ENCODE measurements at regions not wholly inside any gene's neighbourhood (a gene's known extent, or its start where the extent isn't known, plus 50 kb on each side); places are given as distances from the start of the nearest gene placed in this dataset.
A peak's percentile ranks its signal among the peaks of the same experiment; 100 is the strongest.
"Not testable (repeated sequence)": the region's sequence is repeated elsewhere in the genome, so short reads cannot be mapped to it uniquely, and the experiment has no call there.

DNA sequence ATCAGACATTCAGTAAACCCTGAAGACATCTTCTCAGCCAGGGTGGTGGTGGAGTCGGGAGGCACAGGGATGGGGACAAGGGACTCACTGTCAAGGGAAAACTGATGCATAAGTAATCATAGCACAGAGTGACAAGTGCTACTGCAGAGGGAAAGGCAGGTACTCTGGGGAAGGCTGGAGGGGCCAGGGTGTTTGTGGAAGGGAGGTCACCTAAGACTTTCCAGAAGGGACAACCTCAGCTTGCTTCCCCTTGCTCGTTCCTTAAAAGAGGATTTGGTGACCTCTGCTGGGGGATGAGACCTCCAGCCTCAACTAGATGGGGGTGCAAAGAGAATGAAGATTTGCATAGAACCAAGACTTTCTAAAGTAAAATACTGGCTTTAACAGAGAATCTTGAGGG lies 99.5 kb downstream of the SLC4A3 start:
- DNase-seq (ENCODE audit: low spot score) = no peak

- DNase-seq (ENCODE audit: low spot score) = no peak
Observed at GRCh38 chr2:219727771-219728429, 100.5 kb downstream of the SLC4A3 start.

DNA sequence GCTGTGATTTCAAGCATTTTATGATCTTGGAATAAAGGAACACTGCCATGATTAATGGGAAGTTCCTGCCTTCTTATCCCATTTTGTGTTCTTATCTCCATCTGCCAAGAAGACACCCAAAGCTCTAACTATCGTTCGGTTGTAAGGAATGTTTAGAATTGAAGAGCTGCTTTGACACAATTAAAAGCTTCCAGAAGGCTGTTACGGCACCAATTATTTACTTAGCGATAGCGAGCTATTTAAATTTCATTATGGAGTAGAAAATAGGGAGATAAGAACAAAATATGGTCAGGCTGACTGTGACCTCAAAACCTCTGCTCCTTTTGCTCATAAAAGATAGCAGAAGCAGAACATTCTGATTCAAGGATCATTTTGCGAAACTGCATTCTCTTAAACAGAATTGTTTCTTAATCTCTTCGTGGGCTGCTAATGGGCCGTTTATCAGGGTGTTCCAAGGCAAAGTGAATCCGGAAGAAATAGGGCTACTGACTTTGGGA lies 101.6 kb downstream of the SLC4A3 start:
- no peak for DNase-seq (ENCODE audit: low spot score)

DNA sequence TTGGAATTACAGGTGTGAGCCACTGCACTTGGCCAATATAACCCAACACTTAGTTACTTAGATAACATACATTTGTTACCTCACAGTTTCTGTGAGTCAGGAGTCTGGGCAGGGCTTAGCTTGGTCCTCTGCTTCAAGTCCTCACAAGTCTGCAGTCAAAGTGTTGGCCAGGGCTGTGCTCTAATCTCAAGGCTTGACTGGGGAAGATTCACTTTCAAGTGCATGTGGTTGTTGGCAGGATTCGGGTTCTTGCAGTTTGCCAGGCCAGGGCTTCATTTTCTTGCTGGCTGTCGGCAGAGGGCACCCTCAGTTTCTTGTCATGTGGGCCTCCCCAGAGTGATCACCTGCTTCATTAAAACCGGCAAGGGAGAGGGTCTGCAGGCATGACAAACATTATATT lies 103.7 kb downstream of the SLC4A3 start:
- no peak for DNase-seq (ENCODE audit: low spot score)

DNA sequence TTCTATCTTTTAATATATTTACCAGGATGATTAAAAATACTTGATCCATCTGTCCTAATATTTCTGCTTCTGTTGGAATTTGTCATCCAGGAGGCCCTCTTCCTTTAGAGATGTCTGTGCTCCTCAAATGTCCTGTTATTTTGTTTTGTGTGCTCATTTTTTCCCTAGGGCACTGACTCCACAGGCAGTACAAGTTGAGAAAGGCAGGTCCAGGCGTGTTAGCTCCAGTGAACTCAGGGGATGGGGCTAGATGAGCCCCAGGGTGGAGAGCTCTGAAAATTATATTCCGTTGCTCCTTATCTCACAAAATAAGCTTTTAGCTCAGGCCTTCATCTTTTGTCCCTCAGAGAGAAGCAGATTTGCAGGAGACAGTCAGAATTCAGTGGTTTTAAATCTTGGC lies 105.7 kb downstream of the SLC4A3 start:
- DNase-seq (ENCODE audit: low spot score) = no peak

DNA sequence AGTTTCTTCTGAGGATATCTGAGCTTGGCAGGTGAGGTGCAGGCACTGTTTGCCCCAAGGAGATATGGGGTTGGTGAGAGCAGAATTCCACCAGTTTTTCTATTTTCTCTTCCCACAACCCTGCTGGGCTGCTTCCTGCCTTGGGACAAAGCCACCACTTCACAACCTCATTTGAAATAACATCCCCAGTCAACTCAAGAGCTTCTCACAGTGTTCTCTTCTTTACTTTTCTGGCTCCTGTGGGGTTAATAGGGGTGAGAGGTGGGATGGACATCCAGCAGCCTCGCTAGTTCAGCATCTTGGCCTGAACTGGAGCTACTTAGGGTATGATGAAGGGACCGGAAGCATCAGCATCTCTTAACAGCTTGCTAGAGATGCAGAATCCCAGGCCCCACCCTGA lies 106.3 kb downstream of the SLC4A3 start:
- DNase-seq (ENCODE audit: low spot score) = no peak

DNA sequence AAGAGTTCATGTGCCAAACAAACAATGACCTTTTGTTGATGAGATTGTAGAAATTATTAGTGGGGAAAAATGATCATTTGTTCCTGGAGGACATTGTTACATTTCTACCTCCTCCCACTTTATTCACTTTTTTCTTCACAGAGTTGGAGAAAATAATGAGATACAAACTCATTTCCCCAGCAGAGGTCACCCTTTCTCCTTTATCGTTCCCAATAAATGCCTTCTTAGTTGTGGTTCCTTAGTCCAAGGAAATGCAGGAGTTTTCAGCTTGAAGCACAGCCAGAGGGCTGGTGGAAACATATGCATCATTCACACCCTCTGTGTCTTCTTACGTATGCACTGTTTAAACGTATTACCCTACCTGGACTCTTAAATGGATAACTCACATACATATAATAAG lies 108.8 kb downstream of the SLC4A3 start:
- DNase-seq (ENCODE audit: low spot score) = peak; percentile 65

DNA sequence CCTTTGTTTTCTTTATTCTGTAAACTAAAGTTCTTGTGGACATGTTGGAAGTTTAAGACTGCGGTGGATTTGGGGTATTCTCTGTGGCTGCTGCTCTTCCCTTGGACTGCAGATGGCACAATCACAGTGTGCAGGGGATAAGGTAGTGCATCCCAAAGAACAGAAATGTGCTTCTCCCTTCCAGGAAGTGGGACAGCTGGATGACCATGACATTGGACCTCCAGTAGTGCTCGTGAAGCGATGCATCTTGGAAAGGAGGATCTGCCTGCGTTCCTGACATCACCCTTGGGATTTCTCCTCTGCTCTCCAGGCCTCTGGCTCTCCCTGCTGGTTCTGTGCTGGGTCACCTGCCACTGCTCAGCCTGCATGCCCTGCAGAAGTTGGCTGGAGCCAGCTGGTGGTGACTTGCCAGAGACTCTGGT lies 109.9 kb downstream of the SLC4A3 start:
- DNase-seq (ENCODE audit: low spot score) = peak; percentile 27

DNA sequence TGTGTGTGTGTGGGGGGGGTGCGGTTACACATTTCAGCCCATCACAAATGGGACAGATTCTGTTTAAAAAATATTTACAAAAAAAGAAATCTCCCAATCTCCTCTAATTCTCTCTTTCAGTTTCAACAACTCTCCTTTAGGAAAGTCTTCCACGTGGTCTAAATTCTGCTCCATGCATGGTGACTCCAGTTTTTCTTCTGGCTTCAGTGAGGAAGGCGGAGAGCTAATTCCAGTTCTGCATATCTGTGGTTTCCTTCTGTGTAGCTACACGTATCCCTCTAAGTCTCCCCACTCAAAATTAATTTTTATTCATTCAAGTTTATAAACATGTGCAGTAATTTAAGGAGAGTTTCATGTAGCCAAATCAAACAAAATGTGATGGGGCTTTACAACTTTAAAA lies 111.6 kb downstream of the SLC4A3 start:
- no peak for DNase-seq (ENCODE audit: low spot score)

DNA sequence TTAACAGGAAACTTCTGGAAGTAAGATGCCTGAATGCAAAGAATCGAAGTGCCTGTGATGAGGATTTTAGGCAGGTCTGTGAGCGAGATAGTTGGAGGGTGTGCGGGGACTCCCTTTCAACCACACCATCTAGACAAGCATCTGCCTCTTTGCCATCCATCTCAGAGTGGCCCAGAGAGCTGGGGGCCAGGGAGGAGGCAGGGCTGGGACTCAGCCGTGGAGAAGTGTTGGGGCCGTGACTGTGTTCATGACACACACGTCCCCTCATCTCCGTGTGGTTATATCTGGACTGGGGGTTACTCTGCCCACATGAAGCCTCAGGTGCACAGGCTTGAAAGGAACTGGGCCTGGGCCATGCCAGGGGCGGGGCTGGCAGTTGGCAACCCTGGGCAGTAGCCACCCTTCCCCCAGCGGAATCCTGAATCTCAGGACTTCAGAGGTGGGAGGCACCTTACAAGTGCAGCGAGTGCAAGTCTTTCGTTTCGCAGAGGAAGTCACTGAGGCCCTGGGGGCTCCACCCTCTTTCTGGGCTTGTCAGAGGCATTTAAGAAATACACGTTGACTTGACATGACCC lies 112.5 kb downstream of the SLC4A3 start:
- no peak for DNase-seq (ENCODE audit: low spot score)

DNA sequence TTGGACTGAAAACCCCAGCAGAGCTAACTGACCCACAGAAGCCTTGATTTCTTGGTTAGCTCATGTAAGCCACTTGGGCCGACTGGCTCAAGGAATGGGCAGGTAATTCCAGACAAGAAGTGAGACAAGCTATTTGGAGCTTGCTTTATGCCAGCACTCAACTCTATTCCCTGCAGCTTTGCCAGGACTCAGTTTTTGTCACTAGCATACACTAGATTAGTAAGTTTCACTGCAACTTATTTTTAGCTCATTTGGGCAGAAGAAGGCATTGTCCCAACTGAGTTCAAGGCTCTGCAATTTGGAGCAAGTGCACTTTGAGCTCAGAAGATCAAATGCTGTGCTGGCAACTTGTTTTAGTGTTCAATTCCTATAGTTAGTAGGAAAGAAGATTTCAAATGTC lies 116.1 kb downstream of the SLC4A3 start:
- DNase-seq (ENCODE audit: low spot score) = no peak

GRCh38 chr2:219744066-219744465 lies 116.6 kb downstream of the SLC4A3 start:
- no peak for DNase-seq (ENCODE audit: low spot score)

DNA sequence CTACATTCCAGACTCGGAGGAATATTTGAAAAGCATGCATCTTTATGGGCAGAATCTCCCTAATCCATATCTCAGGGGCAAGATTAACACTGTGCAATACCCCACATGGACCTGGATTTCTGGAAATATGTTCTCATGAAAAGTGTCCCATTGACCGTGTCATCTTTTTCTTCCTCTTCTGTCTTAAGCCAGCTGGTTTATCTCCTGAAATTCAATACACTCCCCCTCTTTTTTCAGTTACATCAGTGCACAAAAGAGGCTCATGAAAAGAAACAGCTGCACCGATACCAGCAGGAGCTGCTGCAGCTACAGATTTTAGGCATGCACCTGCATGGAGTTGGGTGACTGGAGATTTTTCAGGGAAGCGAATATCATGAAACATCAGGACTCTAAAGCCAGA lies 117.2 kb downstream of the SLC4A3 start:
- DNase-seq (ENCODE audit: low spot score) = no peak

- no peak for DNase-seq (ENCODE audit: low spot score)
Observed at GRCh38 chr2:219747637-219748036, 120.2 kb downstream of the SLC4A3 start.

DNA sequence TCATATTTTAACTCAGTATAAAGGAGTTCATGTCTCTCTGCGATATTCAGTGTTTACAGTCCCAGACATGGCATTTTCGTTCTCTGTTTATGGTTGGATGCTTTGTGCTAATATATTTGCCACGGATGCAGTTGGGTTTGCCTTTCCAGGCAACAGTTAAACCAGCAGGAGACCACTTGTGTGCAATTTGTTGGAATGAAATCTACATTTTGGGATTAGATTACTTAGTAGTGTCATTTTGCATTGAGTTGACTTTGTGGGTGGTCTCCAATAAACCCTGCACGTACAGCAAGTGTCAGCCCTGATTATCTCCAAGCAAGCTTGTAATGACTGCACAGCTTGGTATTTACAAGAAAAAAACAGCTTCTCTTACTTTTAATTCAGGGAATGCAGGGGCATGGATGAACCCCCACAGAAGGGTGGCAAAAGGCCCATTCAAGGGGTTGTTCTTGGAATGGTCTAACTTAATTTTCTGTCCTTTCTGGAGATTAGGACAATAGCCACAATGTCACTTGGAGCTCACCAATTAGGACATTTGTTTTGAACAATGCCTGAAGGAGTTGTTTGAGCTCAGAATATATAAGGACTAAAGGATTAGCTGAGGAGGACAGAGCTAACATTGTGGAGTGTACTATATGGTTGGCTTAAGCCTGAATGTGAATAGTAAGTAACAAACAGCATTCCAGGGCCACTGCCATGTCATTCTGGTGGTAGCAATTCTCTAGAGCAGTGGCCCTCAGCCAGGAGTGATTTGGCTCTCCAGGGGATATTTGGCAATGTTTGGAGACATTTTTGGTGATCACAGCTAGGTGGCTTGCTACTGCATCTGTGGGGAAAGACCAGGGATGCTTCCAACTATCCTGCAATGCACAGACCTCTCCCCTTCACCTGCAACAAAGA lies 121.5 kb downstream of the SLC4A3 start:
- DNase-seq (ENCODE audit: low spot score) = no peak

- not testable (repeated sequence) for DNase-seq (ENCODE audit: low spot score)
Observed at GRCh38 chr2:219751121-219751520, 123.7 kb downstream of the SLC4A3 start.

DNA sequence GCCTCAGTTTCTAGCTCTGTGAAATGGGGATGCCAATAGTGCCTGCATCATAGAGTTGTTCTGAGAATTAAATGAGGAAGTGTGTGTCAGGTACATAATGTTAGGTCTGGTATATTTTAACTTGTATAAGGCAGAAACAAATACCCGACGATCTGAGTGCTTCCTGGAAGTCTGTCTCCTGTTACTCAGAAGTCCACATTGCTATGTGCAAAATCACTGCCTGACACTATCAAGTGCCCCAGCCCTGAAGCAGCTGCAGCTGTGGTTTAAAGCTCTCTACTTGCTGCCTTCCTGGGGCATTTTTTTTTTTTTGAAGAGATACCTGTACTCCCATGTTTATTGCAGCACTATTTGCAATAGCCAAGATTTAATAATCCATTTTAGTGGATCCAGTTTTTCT lies 125.3 kb downstream of the SLC4A3 start:
- no peak for DNase-seq (ENCODE audit: low spot score)

DNA sequence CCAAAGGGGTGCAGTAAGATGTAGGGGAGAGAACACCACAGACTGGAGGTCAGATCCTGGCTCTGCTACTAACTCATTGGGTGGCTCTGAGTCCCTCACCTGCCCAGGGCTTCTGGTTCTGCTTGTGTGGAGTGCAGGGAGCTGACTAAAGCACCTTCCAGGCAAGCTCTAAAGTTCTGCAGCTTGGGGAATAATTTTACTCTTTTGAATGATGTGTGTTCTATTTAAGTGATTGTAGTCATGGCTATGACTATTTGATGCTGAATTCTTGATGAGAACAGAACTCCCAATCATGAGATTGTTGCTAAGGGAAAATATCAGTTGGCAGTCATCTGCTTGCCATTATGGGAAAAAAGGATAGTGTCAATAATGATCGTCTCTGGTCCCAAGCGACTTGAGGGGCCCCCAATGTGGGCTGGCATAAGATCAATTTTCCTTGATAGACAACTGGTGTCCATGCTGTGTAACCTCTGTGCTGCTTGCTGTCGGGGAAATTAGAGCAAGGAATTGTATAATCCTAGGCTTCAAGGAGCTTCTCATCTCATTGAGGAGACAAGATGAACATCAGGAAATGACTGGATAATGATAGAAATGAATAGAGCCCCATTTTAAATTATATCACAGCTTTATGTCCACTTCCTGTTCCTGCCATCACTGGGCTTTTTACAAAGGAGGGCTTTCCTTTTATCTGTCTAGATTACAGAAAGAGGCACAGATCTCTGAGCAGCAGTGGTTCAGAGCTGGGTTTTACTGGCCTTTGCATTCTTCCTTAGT lies 131.7 kb downstream of the SLC4A3 start:
- no peak for DNase-seq (ENCODE audit: low spot score)

GRCh38 chr2:219759801-219760200 lies 132.4 kb downstream of the SLC4A3 start:
- no peak for DNase-seq (ENCODE audit: low spot score)

DNA sequence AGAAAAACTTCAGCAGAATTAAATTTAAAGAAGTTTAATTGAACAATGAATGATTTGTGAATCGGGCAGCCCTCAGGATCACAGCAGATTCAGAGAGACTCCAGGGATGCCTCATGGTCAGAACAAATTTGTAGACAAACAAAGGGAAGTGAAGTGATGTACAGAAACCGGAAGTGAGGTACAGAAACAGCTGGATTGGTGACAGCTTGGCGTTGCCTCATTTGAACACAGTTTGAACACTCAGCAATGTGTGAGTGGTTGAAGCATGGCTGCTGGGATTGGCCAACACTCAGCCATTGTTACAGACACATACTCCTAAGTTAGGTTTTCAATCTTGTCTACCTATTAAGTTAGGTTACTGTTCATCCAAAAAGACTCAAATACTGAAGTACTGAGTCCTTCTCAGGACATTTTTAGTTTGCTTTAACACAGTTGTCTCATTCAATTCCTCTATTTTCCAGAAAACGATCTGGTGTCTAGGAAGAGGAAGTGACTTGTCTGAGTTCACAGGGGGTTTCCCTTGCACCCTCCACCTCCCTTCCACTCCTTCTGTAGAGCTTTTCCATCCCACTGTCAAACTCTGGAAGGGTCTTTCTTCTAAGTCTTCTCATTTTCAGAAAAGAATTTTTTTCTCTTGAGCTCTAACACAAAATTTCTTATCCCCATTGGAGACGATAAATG lies 137.9 kb downstream of the SLC4A3 start:
- DNase-seq (ENCODE audit: low spot score) = no peak

GRCh38 chr2:219766658-219767057 lies 139.2 kb downstream of the SLC4A3 start:
- no peak for DNase-seq (ENCODE audit: low spot score)

All from AG08396 (cell line).